ENCODE measurements at regions not wholly inside any gene's neighbourhood (a gene's known extent, or its start where the extent isn't known, plus 50 kb on each side); places are given as distances from the start of the nearest gene placed in this dataset.
"Not testable (repeated sequence)": the region's sequence is repeated elsewhere in the genome, so short reads cannot be mapped to it uniquely, and the experiment has no call there.

- DNase-seq (ENCODE audit: low spot score): no peak
Measured at GRCh38 chr9:85487872-85488271, 253.9 kb downstream of the AGTPBP1 start.

DNA sequence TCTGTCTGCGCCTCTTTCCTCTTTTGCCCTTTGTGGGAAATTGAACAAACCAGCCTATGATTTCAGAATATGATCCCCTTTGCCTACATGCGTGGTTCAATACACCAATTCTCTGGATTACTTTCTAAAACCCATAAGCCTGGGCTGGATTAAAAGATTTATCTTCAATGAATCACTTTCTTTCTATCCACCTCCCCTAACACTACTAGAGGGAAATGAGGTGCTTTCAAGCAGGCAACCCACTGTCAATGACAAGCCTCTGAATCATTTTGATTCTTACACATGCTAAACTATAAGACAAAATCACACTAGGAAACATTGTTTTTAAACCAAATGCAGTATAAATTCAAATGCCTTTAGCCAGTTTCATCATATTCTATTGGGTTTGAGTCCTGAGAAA is 257.5 kb downstream of the AGTPBP1 start:
- no peak for DNase-seq (ENCODE audit: low spot score)

- peak; percentile 8 for DNase-seq (ENCODE audit: low spot score)
Measured at GRCh38 chr9:85483208-85483607, 258.5 kb downstream of the AGTPBP1 start.

- no peak for DNase-seq (ENCODE audit: low spot score)
Measured at GRCh38 chr9:85479305-85479704, 262.4 kb downstream of the AGTPBP1 start.

- no peak for DNase-seq (ENCODE audit: low spot score)
Measured at GRCh38 chr9:85478847-85479246, 262.9 kb downstream of the AGTPBP1 start.

- not testable (repeated sequence) for DNase-seq (ENCODE audit: low spot score)
Measured at GRCh38 chr9:85474896-85475295, 266.9 kb downstream of the AGTPBP1 start.

DNA sequence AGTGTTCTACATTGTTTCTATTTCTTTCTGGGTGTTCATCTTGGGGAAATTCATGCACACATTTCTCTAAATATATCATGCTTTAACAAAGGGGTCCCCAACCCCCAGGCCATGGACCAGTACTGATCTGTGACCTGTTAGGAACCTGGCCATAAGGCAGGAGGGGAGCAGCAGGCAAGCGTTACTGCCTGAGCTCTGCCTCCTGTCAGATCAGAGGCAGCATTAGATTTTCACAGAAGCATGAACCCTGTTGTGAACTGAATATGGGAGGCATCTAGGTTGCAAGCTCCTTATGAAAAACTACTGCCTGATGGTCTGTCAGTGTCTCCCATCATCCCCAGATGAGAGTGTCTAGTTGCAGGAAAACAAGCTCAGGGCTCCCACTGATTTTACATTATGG is 270.0 kb downstream of the AGTPBP1 start:
- DNase-seq (ENCODE audit: low spot score): no peak

- no peak for DNase-seq (ENCODE audit: low spot score)
Measured at GRCh38 chr9:85469041-85469440, 272.7 kb downstream of the AGTPBP1 start.

- DNase-seq (ENCODE audit: low spot score): no peak
Measured at GRCh38 chr9:85466834-85467233, 274.9 kb downstream of the AGTPBP1 start.

- not testable (repeated sequence) for DNase-seq (ENCODE audit: low spot score)
Measured at GRCh38 chr9:85458114-85458864, 283.5 kb downstream of the AGTPBP1 start.

GRCh38 chr9:85453850-85454249 is 287.9 kb downstream of the AGTPBP1 start:
- DNase-seq (ENCODE audit: low spot score): no peak

GRCh38 chr9:85452841-85453240 is 288.9 kb downstream of the AGTPBP1 start:
- no peak for DNase-seq (ENCODE audit: low spot score)

DNA sequence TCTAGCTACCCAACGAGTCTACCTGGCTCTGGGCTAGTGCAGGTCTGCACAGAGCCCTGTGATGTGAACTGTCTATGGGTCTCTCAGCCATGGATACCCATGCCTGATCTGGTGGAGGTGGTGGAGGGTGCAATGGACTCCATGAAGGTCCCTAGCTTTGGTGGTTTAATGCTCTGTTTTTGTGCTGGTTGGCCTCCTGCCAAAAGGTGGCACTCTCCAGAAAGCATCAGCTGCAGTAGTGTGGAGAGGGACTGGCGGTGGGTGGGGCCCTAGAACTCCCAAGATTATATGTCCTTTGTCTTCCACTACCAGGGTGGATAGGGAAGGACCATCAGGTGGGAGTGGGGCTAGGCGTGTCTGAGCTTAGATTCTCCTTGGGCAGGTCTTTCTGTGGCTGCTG is 290.1 kb downstream of the AGTPBP1 start:
- DNase-seq (ENCODE audit: low spot score): no peak

DNA sequence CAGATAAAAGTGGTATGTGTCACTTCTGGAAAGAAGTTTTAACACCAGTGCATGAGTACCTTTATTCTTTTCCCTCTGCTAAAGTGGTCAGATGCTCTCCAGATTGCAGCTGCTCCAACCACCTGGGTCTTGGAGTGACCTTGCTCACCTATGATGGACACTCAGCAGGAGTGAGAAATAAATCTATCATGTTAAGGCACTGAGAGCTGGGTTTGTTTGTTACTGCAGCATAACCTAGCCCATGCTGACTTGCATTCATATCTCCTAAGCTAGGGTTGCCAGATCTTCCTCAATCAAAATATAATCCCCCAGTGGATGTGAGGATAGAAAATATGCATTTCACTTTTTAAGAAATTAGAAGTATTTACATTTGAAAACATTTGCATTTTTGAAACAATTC is 295.9 kb downstream of the AGTPBP1 start:
- DNase-seq (ENCODE audit: low spot score): no peak

DNA sequence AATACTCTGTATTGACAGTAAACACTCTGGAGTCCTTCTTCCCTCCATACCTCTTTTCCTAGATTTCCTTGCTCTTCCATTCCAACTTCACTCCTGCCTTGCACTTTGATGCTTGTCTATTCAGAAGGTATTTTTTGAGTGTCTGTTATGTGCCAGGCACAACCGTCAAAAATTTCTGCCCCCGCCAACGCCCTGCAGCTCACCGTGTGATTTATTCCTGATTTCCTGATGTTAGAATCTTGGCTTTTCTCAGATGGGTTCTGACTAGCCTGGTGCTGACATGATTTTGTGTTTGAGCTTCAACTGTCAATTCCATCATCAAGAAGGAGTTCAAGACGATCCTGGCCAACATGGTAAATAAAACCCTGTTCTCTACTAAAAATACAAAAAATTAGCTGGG is 297.5 kb downstream of the AGTPBP1 start:
- no peak for DNase-seq (ENCODE audit: low spot score)

GRCh38 chr9:85443190-85443598 is 298.6 kb downstream of the AGTPBP1 start:
- no peak for DNase-seq (ENCODE audit: low spot score)

- no peak for DNase-seq (ENCODE audit: low spot score)
Measured at GRCh38 chr9:85439791-85440190, 302.0 kb downstream of the AGTPBP1 start.

- DNase-seq (ENCODE audit: low spot score): not testable (repeated sequence)
Measured at GRCh38 chr9:85433956-85434355, 307.8 kb downstream of the AGTPBP1 start.

DNA sequence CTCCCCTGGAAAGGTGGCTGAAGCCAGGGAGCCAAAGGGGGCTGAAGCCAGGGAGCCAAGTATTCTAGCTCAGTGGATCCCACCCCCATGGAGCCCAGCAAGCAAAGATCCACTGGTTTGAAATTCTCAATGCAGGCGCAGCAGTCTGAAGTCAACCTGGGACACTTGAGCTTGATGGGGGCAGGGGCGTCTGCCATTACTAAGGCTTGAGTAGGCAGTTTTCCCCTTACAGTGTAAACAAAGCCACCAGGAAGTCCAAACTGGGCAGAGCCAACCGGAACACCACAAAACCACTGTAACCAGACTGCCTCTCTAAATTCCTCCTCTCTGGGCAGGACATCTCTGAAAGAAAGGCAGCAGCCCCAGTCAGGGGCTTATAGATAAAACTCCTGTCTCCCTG is 308.2 kb downstream of the AGTPBP1 start:
- not testable (repeated sequence) for DNase-seq (ENCODE audit: low spot score)

- DNase-seq (ENCODE audit: low spot score): no peak
Measured at GRCh38 chr9:85433046-85433445, 308.7 kb downstream of the AGTPBP1 start.

DNA sequence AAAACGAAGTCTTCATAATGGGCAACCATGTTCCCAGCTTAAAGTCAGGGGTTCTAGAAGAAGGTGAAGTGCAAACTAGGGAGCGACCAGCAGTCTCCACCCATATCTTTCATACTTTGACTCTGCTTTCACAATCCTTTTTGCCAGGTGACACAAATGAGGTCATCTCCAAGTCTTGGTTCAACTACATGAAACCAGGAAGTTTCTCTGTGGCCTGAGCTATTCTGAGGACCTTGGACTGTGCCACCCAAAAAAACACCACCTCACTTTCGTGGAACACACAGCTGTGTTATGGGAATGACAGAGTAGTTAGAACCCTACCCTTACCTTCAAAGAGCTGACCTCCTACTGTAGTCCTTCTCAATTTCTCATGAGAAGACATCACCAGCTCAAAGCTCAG is 309.2 kb downstream of the AGTPBP1 start:
- no peak for DNase-seq (ENCODE audit: low spot score)

DNA sequence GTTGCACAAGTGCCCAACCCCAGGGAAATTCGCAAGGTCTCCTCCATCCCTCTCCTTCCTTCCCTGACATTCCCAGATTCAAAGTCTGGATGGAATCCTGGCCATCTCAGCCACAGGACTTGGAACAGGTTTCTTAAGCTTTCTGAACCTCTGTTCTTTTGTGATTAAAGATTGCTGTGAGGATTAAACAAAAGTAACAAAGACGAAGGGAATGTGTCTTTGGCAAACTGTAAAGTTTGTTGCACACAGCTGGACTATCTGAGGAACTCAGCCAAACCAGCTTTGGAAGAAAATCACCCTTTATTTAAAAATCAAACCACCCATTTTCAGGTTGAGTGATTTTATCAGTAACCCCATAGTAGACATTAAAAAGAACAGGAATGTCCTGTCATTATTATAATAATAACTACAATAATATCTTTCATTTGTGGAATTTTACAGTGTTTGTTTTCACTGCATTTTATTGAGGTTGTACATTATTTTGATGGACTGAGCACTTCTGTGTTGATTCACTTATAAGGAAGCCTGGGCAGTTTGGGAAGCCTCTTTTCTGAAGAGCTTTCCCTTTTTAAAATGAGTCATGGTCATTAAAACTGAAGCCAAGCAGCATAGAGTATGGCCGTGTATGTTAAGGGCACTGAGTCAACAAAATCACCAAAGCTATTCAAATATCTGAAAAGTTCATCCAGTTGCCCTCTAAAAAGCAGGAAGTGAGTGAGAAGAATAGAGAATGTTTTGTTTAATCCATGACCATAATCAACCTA is 310.2 kb downstream of the AGTPBP1 start:
- DNase-seq (ENCODE audit: low spot score): no peak

Data from SK-N-DZ (cell line).